Kidney (tissue), 13 donors: ENCODE measurements at regions not wholly inside any gene's neighbourhood (a gene's known extent, or its start where the extent isn't known, plus 50 kb on each side); places are given as distances from the start of the nearest gene placed in this dataset.

ENCODE experiments used
- DNase-seq, 5 donors: peaks; one replicate each; pipeline ENCODE4 v3.0.0-alpha.2; 2013 to 2020
- FAIRE-seq: peaks from 2 replicates; lab custom pipeline; 2012; peaks lifted over from hg19 to GRCh38; lab: Jason Lieb, UNC
- H3K27ac ChIP-seq, 2 donors: one replicate each; pipeline ENCODE4 v1.7.0; 2013; ENCODE audit warnings: low read depth in 2 of 2, low read length in 2 of 2, inconsistent platforms in 1 of 2
- H3K27me3 ChIP-seq: one replicate; pipeline ENCODE4 v1.7.1; 2013; ENCODE audit warnings: low read length, inconsistent platforms; ENCODE audit not compliant: control insufficient read depth, insufficient read depth
- H3K36me3 ChIP-seq, 3 donors: one replicate each; pipeline versions ENCODE4 v1.7.0 to v1.7.1; 2013; ENCODE audit warnings: low read length in 3 of 3, control low read depth in 1 of 3, inconsistent platforms in 1 of 3; ENCODE audit not compliant: insufficient read depth in 3 of 3, control insufficient read depth in 2 of 3
- H3K4me1 ChIP-seq, 3 donors: one replicate each; pipeline versions ENCODE4 v1.7.0 to v1.7.1; 2013; ENCODE audit warnings: low read length in 3 of 3, inconsistent platforms in 1 of 3, low read depth in 1 of 3; ENCODE audit not compliant: control insufficient read depth in 2 of 3, insufficient read depth in 2 of 3
- H3K4me3 ChIP-seq, 3 donors: one replicate each; pipeline versions ENCODE4 v1.7.0 to v1.8.1; 2013; ENCODE audit warnings: low read length in 3 of 3, control low read depth in 1 of 3, inconsistent platforms in 1 of 3
- H3K9ac ChIP-seq, 3 donors: one replicate each; pipeline versions ENCODE4 v1.7.0 to v1.7.1; 2013; ENCODE audit warnings: low read length in 3 of 3, control low read depth in 1 of 3, inconsistent platforms in 1 of 3
- H3K9me3 ChIP-seq, 3 donors: one replicate each; pipeline versions ENCODE4 v1.7.0 to v1.7.1; 2013; ENCODE audit warnings: low read length in 3 of 3, control low read depth in 1 of 3, inconsistent platforms in 1 of 3; ENCODE audit not compliant: control insufficient read depth in 2 of 3, insufficient read depth in 1 of 3
- intact Hi-C: fragments of 100-400 bp; cut with DNase I; formaldehyde crosslinking; loops from one replicate; pipeline ENCODE4 v1.11.1; 2022
- TF ChIP-seq, protein P1 (sequence below): IDR thresholded peaks from 3 replicates; pipeline ENCODE4 v1.5.1; 2012; ENCODE audit warnings: mild to moderate bottlenecking, moderate library complexity, borderline replicate concordance; ENCODE audit not compliant: insufficient read depth; ENCODE audit errors: extremely low read depth
- donor health status: control.
- donor health status: control.
- donor health status: control.
- donor health status: control.
- donor health status: control.
- donor health status: DM: yes; HTN: yes; CAD: no.
- donor health status: Normal renal cell carcinoma (clear cell type).

DNA sequence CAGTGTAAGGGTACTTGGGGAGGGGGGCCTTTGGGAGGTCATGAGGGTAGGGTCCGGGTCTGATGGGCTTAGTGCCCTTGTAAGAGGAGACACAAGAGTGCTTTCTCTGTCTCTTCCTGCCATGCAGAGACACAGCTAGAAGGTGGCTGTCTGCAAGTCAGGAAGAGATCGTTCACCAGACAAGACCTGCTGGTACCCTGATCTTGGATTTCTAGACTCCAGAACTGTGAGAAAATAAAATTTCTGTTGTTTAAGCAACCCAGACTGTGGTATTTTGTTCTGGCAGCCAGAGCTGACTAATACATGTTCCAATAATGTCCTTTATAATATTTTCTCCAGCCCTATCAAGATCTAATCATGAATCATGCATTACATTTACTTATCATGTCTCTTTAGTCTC, 130.0 kb upstream of the VEPH1 start:
- Histone ChIP-seq H3K4me3 (no peak overlapping the region), H3K27me3 (no peaks in the 10 kb centered on the region), H3K9me3 (peaks cover 0 to 6% (median 0%) of the 10 kb centered on the region in 3 donors), H3K4me1 (no peaks in the 10 kb centered on the region), H3K27ac (no peak overlapping the region), H3K9ac (no peak overlapping the region), H3K36me3 (no peaks in the 10 kb centered on the region)
- intact Hi-C loops: no loop called here
- DNase-seq (no peak), FAIRE-seq (no peak)
- TF ChIP-seq, protein P1, sequence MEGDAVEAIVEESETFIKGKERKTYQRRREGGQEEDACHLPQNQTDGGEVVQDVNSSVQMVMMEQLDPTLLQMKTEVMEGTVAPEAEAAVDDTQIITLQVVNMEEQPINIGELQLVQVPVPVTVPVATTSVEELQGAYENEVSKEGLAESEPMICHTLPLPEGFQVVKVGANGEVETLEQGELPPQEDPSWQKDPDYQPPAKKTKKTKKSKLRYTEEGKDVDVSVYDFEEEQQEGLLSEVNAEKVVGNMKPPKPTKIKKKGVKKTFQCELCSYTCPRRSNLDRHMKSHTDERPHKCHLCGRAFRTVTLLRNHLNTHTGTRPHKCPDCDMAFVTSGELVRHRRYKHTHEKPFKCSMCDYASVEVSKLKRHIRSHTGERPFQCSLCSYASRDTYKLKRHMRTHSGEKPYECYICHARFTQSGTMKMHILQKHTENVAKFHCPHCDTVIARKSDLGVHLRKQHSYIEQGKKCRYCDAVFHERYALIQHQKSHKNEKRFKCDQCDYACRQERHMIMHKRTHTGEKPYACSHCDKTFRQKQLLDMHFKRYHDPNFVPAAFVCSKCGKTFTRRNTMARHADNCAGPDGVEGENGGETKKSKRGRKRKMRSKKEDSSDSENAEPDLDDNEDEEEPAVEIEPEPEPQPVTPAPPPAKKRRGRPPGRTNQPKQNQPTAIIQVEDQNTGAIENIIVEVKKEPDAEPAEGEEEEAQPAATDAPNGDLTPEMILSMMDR: no peak

DNA sequence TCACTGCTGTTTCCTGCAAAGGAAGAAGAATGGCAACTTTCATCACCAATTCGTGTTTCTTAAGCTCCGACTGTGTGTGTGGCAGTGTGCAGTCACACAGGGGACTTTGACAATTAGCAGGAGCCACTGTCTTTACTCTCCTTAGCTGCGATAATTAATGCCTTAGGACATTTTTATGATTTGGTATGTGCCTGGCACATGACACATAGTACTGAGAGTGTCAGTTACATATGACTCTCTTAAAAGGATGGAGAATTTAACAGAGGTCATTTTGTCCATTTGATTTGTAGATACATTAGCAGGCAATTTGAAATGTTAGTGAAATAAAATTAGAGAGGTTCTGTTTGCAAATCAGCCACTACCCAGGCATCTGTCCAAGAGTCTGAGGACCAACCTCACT, 128.9 kb upstream of the VEPH1 start:
- intact Hi-C loops: no loop called here
- Histone ChIP-seq H3K36me3 (no peaks in the 10 kb centered on the region), H3K27ac (no peak overlapping the region), H3K27me3 (no peaks in the 10 kb centered on the region), H3K9me3 (no peaks in the 10 kb centered on the region), H3K9ac (no peak overlapping the region), H3K4me1 (no peaks in the 10 kb centered on the region), H3K4me3 (no peak overlapping the region)
- FAIRE-seq (no peak), DNase-seq (peak in 2 of 5 donors; percentile 24 to 28)
- TF ChIP-seq, protein P1: no peak

DNA sequence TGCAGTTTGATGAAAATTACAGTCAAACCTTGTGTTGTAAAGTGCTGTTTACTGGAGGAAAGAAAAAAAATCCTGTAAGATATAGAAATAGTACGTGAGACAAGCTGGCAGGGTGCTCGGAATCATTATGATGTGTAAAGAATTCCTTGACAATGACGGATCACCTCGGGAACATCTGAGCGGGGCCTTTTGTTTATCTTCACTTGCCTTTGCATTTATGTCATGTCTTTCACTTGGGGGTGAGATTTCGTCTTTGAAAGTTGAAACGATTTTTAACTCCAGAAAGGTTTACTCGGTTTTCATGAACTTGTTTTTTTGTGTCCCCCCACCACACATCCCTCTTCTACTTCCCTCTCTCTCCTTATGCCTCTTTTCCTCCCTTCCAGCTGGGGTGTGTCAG, 128.3 kb upstream of the VEPH1 start:
- Histone ChIP-seq H3K4me1 (no peaks in the 10 kb centered on the region), H3K36me3 (no peaks in the 10 kb centered on the region), H3K4me3 (no peak overlapping the region), H3K27ac (no peak overlapping the region), H3K27me3 (no peaks in the 10 kb centered on the region), H3K9ac (no peak overlapping the region), H3K9me3 (no peaks in the 10 kb centered on the region)
- TF ChIP-seq, protein P1: no peak
- intact Hi-C loops: no loop called here
- FAIRE-seq (no peak), DNase-seq (peak in 3 of 5 donors; percentile 39 to 64 (median 60))

DNA sequence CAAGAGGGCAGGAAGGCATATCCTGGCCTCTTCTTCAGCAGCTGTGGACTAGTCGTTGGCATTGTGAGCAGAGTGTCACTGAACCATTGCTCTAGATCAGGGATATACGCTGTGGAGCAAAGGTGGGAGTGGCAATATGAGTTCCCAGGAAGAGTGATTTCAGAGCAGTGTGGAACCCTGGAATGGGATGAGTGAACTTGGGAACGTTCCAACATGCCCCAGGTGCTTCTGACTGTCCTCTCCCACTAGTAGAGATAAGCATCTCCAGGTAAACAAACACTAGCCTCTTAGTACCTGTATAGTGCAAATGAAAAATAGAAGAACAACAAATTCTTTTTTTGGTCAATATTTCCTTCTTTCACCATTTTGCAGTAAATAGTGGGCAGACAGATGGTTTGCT, 123.6 kb upstream of the VEPH1 start:
- no peak overlapping the region for H3K4me3 ChIP-seq
- TF ChIP-seq, protein P1: no peak
- no peak overlapping the region for H3K27ac ChIP-seq
- no peak for FAIRE-seq
- no peaks in the 10 kb centered on the region for H3K9me3 ChIP-seq
- no peak for DNase-seq
- no peaks in the 10 kb centered on the region for H3K36me3 ChIP-seq
- no peaks in the 10 kb centered on the region for H3K4me1 ChIP-seq
- H3K9ac ChIP-seq: no peak overlapping the region
- H3K27me3 ChIP-seq: no peaks in the 10 kb centered on the region
- intact Hi-C loops: no loop called here
